WERI-Rb-1 (cell line): ENCODE measurements at regions not wholly inside any gene's neighbourhood (a gene's known extent, or its start where the extent isn't known, plus 50 kb on each side); places are given as distances from the start of the nearest gene placed in this dataset.

Experiments
- DNase-seq: peaks from one replicate; pipeline ENCODE4 v3.0.0-alpha.2; 2020
- H3K27ac ChIP-seq: fragments of 250-450 bp; sonication (Bioruptor Pico); 2 replicates; pipeline ENCODE4 v1.5.1; 2020; ENCODE audit warnings: mild to moderate bottlenecking, moderate library complexity
- H3K27me3 ChIP-seq: fragments of 250-450 bp; sonication (Bioruptor Pico); 2 replicates; pipeline ENCODE4 v1.5.1; 2021; ENCODE audit warnings: mild to moderate bottlenecking, low read depth, moderate library complexity; ENCODE audit not compliant: insufficient read depth, severe bottlenecking
- H3K36me3 ChIP-seq: fragments of 250-450 bp; sonication (Bioruptor Pico); 2 replicates; pipeline ENCODE4 v1.5.1; 2020; ENCODE audit warnings: mild to moderate bottlenecking, moderate library complexity
- H3K4me3 ChIP-seq: 2 replicates; pipeline ENCODE4 v1.5.1; 2011; ENCODE audit warnings: low read depth, mild to moderate bottlenecking, control low read depth, low read length
- H3K9me3 ChIP-seq: fragments of 250-450 bp; sonication (Bioruptor Pico); 2 replicates; pipeline ENCODE4 v1.5.1; 2021; ENCODE audit warnings: mild to moderate bottlenecking, moderate library complexity; ENCODE audit not compliant: severe bottlenecking
- CTCF ChIP-seq: IDR thresholded peaks from 2 replicates; pipeline ENCODE4 v1.5.1; 2011; ENCODE audit warnings: low read depth, mild to moderate bottlenecking, control low read depth, inconsistent platforms, low read length

- Histone ChIP-seq H3K4me3 (no peak overlapping the region; the same call in 1 of the 2 replicates), H3K36me3 (no peaks in the 10 kb centered on the region), H3K9me3 (no peaks in the 10 kb centered on the region), H3K27me3 (no peaks in the 10 kb centered on the region), H3K27ac (no peak overlapping the region)
- no peak for TF ChIP-seq CTCF
- DNase-seq, result no peak
These were observed 58.7 kb upstream of the MYL10 start for GRCh38 chr7:101687791-101688182.

DNA sequence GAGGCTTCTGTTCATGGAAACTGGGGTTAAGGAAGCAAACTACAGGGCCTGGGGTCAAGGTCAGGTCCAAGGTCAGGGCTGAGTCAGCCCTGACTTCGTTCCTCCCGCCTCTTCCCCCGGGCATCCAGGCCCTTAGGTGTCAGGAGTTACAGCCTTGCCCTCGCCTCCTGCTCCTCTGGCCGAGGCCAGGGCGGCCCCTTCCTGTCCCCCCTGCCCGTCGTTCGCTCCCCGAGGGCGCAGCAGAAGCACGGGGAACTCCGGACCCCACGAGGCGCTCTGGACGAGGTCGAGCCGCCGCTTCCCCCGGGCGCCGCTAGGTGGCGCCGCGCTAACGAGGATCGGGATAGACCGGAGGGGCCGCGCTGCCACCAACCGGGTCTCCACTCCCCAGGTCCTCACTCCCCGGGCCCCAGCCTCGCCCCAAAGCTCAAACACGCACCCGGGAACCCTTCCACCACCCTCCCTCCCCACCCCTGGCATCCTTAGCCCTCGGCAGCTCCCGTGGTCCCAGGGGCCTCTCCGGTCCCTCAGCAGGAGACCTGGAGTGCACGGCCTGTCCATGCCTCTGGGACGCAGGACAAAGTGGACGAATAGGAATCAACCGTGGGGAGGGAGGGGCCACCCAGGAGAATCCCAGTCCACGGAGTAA lies 59.2 kb upstream of the MYL10 start:
- peak; percentile 91 for TF ChIP-seq CTCF
- Histone ChIP-seq H3K27ac (peak overlapping the region; percentile 33; the same call in 1 of the 2 replicates), H3K27me3 (no peaks in the 10 kb centered on the region), H3K36me3 (no peaks in the 10 kb centered on the region), H3K9me3 (no peaks in the 10 kb centered on the region), H3K4me3 (peak overlapping the region; percentile 44)
- peak; percentile 80 for DNase-seq

GRCh38 chr7:101688995-101689907 lies 60.2 kb upstream of the MYL10 start:
- Histone ChIP-seq H3K27me3 (no peaks in the 10 kb centered on the region), H3K4me3 (no peak overlapping the region), H3K9me3 (no peaks in the 10 kb centered on the region), H3K36me3 (no peaks in the 10 kb centered on the region), H3K27ac (no peak overlapping the region)
- no peak for DNase-seq
- no peak for TF ChIP-seq CTCF

DNA sequence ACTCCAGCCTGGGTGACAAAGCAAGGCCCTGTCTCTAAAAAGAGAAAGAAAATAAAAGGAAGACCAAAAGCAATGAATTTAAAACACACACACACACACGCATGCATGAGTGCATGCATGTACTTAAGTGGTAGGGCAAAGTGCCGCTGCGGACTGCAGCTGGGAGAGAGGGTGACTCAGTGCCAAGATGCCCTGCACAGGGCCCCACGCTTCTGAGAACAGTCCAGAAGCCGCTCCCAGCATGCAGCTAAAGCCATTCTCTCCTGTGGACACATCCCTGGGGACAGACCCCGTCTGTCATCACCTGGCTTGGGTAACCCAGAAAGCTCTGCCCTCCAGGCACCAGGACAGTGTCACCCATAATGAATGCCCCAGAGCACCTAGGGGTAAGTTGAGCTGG lies 61.0 kb upstream of the MYL10 start:
- no peaks in the 10 kb centered on the region for H3K9me3 ChIP-seq
- DNase-seq, result no peak
- H3K27me3 ChIP-seq, result no peaks in the 10 kb centered on the region
- TF ChIP-seq CTCF, result no peak
- no peak overlapping the region for H3K27ac ChIP-seq
- H3K4me3 ChIP-seq, result no peak overlapping the region
- H3K36me3 ChIP-seq, result no peaks in the 10 kb centered on the region

- Histone ChIP-seq H3K9me3 (no peaks in the 10 kb centered on the region), H3K36me3 (no peaks in the 10 kb centered on the region), H3K27ac (no peak overlapping the region), H3K4me3 (no peak overlapping the region), H3K27me3 (no peaks in the 10 kb centered on the region)
- no peak for DNase-seq
- no peak for TF ChIP-seq CTCF
These were observed 62.8 kb upstream of the MYL10 start for GRCh38 chr7:101691822-101692384.
